Natural killer cell (primary cell): ENCODE measurements at regions not wholly inside any gene's neighbourhood (a gene's known extent, or its start where the extent isn't known, plus 50 kb on each side); places are given as distances from the start of the nearest gene placed in this dataset.

Source experiments
- ATAC-seq, 3 donors: fragments of 150-1000 bp in 2 of 3; fragments of 200-7000 bp in 1 of 3; cut with Tn5 transposase; 1 replicate in 1 of 3; 2 replicates in 2 of 3; pipeline ENCODE4 v1.10.0; 2021; ENCODE audit warnings: mild to moderate bottlenecking in 2 of 3, moderate library complexity in 2 of 3
- DNase-seq, 2 donors: peaks; one replicate each; pipeline versions ENCODE4 v3.0.0 to v3.0.0-alpha.2; 2013 to 2021; ENCODE audit warnings: mixed read lengths in 1 of 2
- H3K27ac ChIP-seq: one replicate; pipeline ENCODE4 v1.5.1; 2013; ENCODE audit warnings: mild to moderate bottlenecking, low read length
- H3K27me3 ChIP-seq: one replicate; pipeline ENCODE4 v1.6.1; 2013; ENCODE audit warnings: low read length; ENCODE audit not compliant: control insufficient read depth, insufficient read depth
- H3K36me3 ChIP-seq: one replicate; pipeline ENCODE4 v1.6.1; 2013; ENCODE audit warnings: low read length; ENCODE audit not compliant: control insufficient read depth, insufficient read depth
- H3K4me1 ChIP-seq: one replicate; pipeline ENCODE4 v1.6.1; 2013; ENCODE audit warnings: low read length; ENCODE audit not compliant: control insufficient read depth, insufficient read depth
- H3K4me3 ChIP-seq: one replicate; pipeline ENCODE4 v1.5.1; 2013; ENCODE audit warnings: low read length
- H3K9me3 ChIP-seq: one replicate; pipeline ENCODE4 v1.6.1; 2013; ENCODE audit warnings: low read length; ENCODE audit not compliant: control insufficient read depth, insufficient read depth
- H3K27ac Mint-ChIP-seq, 2 donors: one replicate each; pipeline ENCODE4 v1.8.0; 2022; ENCODE audit warnings: mild to moderate bottlenecking in 2 of 2, mixed read lengths in 2 of 2, moderate library complexity in 1 of 2
- H3K27me3 Mint-ChIP-seq, 2 donors: one replicate each; pipeline ENCODE4 v1.8.0; 2022; ENCODE audit warnings: low read depth in 2 of 2, mixed read lengths in 2 of 2
- H3K36me3 Mint-ChIP-seq: one replicate; pipeline ENCODE4 v1.8.0; 2022; ENCODE audit warnings: mixed read lengths
- H3K4me1 Mint-ChIP-seq, 2 donors: one replicate each; pipeline ENCODE4 v1.8.0; 2022; ENCODE audit warnings: mixed read lengths in 2 of 2
- H3K4me3 Mint-ChIP-seq: one replicate; pipeline ENCODE4 v1.8.0; 2022; ENCODE audit warnings: mild to moderate bottlenecking, moderate library complexity, mixed read lengths
- H3K9me3 Mint-ChIP-seq, 2 donors: one replicate each; pipeline ENCODE4 v1.8.0; 2022; ENCODE audit warnings: mixed read lengths in 2 of 2
- CTCF ChIP-seq: fragments of 200-600 bp; IDR thresholded peaks from one replicate; pipeline ENCODE4 v1.8.0; 2022; ENCODE audit warnings: antibody characterized with exemption
- WGBS: methylation state at CpG from one replicate; pipeline ENCODE4 v1.1.7; 2013; ENCODE audit warnings: missing lambda C conversion rate; ENCODE audit not compliant: insufficient coverage; 5-methylcytosine and 5-hydroxymethylcytosine counted together
- intact Hi-C: fragments of 100-400 bp; cut with micrococcal nuclease; formaldehyde crosslinking; loops from one replicate; pipeline ENCODE4 v1.14.2; 2022

GRCh38 chr11:31882951-31883392 lies 71.8 kb upstream of the PAX6 start:
- Histone ChIP-seq H3K4me3 (no peak overlapping the region), H3K9me3 (no peaks in the 10 kb centered on the region), H3K36me3 (no peaks in the 10 kb centered on the region), H3K27me3 (peaks cover 2% of the 10 kb centered on the region), H3K4me1 (no peaks in the 10 kb centered on the region), H3K27ac (no peak overlapping the region)
- no peak overlapping the region for H3K27ac Mint-ChIP-seq
- intact Hi-C loops = no loop called here
- H3K4me3 Mint-ChIP-seq = no peak overlapping the region
- WGBS = 38% methylated on average over 5 of the region's 5 CpGs
- no peaks in the 10 kb centered on the region for H3K4me1 Mint-ChIP-seq
- ATAC-seq = no peak
- no peaks in the 10 kb centered on the region for H3K9me3 Mint-ChIP-seq
- no peak for DNase-seq
- H3K27me3 Mint-ChIP-seq = peaks cover 9 to 15% of the 10 kb centered on the region in 2 donors
- H3K36me3 Mint-ChIP-seq = no peaks in the 10 kb centered on the region
- no peak for TF ChIP-seq CTCF

- intact Hi-C loops = no loop called here
- Histone ChIP-seq H3K4me3 (no peak overlapping the region), H3K36me3 (no peaks in the 10 kb centered on the region), H3K27me3 (peaks cover 2% of the 10 kb centered on the region), H3K4me1 (no peaks in the 10 kb centered on the region), H3K9me3 (no peaks in the 10 kb centered on the region), H3K27ac (no peak overlapping the region)
- ATAC-seq (no peak), DNase-seq (no peak)
- Mint-ChIP-seq H3K4me1 (no peaks in the 10 kb centered on the region), H3K27ac (no peak overlapping the region), H3K27me3 (peaks cover 9 to 15% of the 10 kb centered on the region in 2 donors), H3K4me3 (no peak overlapping the region), H3K9me3 (no peaks in the 10 kb centered on the region), H3K36me3 (no peaks in the 10 kb centered on the region)
- WGBS = 85% methylated on average over 1 of the region's 2 CpGs
- TF ChIP-seq CTCF = no peak
These were observed 70.7 kb upstream of the PAX6 start for GRCh38 chr11:31881825-31882224.

GRCh38 chr11:31879681-31880080 lies 68.6 kb upstream of the PAX6 start:
- Mint-ChIP-seq H3K9me3 (no peaks in the 10 kb centered on the region), H3K27ac (no peak overlapping the region), H3K36me3 (no peaks in the 10 kb centered on the region), H3K27me3 (peaks cover 17 to 22% of the 10 kb centered on the region in 2 donors), H3K4me3 (no peak overlapping the region), H3K4me1 (no peaks in the 10 kb centered on the region)
- intact Hi-C loops = no loop called here
- Histone ChIP-seq H3K4me3 (no peak overlapping the region), H3K9me3 (no peaks in the 10 kb centered on the region), H3K4me1 (no peaks in the 10 kb centered on the region), H3K27me3 (peaks cover 2% of the 10 kb centered on the region), H3K27ac (no peak overlapping the region), H3K36me3 (no peaks in the 10 kb centered on the region)
- ATAC-seq = no peak
- 85% methylated on average over 2 of the region's 2 CpGs for WGBS
- DNase-seq = no peak
- no peak for TF ChIP-seq CTCF

- Histone ChIP-seq H3K4me3 (no peak overlapping the region), H3K36me3 (no peaks in the 10 kb centered on the region), H3K9me3 (no peaks in the 10 kb centered on the region), H3K4me1 (no peaks in the 10 kb centered on the region), H3K27ac (no peak overlapping the region), H3K27me3 (no peaks in the 10 kb centered on the region)
- Mint-ChIP-seq H3K27me3 (peaks cover 23 to 26% of the 10 kb centered on the region in 2 donors), H3K36me3 (no peaks in the 10 kb centered on the region), H3K9me3 (no peaks in the 10 kb centered on the region), H3K4me3 (no peak overlapping the region), H3K27ac (no peak overlapping the region), H3K4me1 (no peaks in the 10 kb centered on the region)
- no peak for DNase-seq
- ATAC-seq = no peak
- TF ChIP-seq CTCF = no peak
- WGBS = no CpG with 5 or more reads among the region's 3 CpGs
- intact Hi-C loops = no loop called here
These were observed 66.7 kb upstream of the PAX6 start for GRCh38 chr11:31877863-31878262.
